ENCODE measurements at regions not wholly inside any gene's neighbourhood (a gene's known extent, or its start where the extent isn't known, plus 50 kb on each side); places are given as distances from the start of the nearest gene placed in this dataset.
"Not testable (repeated sequence)": the region's sequence is repeated elsewhere in the genome, so short reads cannot be mapped to it uniquely, and the experiment has no call there.

- DNase-seq: no peak
These were observed 51.6 kb upstream of the POMP start for GRCh38 chr13:28607187-28607955.

GRCh38 chr13:28606466-28606865, 52.5 kb upstream of the POMP start:
- DNase-seq: no peak

- not testable (repeated sequence) for DNase-seq
These were observed 53.8 kb upstream of the POMP start for GRCh38 chr13:28605147-28605546.

- DNase-seq: no peak
These were observed 55.8 kb upstream of the POMP start for GRCh38 chr13:28603043-28603664.

GRCh38 chr13:28602580-28602979, 56.4 kb upstream of the POMP start:
- no peak for DNase-seq

- DNase-seq: no peak
These were observed 57.3 kb upstream of the POMP start for GRCh38 chr13:28601581-28601980.

- no peak for DNase-seq
These were observed 61.3 kb upstream of the POMP start for GRCh38 chr13:28597641-28598040.

- DNase-seq: no peak
These were observed 68.5 kb upstream of the POMP start for GRCh38 chr13:28590461-28590860.

- no peak for DNase-seq
These were observed 70.6 kb upstream of the POMP start for GRCh38 chr13:28588296-28588695.

GRCh38 chr13:28587174-28587540, 71.8 kb upstream of the POMP start:
- no peak for DNase-seq

GRCh38 chr13:28586439-28587173, 72.3 kb upstream of the POMP start:
- no peak for DNase-seq

GRCh38 chr13:28585561-28585960, 73.4 kb upstream of the POMP start:
- no peak for DNase-seq

GRCh38 chr13:28584873-28585381, 74.0 kb upstream of the POMP start:
- no peak for DNase-seq

GRCh38 chr13:28583651-28584091, 75.3 kb upstream of the POMP start:
- DNase-seq: no peak

GRCh38 chr13:28582892-28583240, 76.1 kb upstream of the POMP start:
- no peak for DNase-seq

- DNase-seq: no peak
These were observed 76.6 kb upstream of the POMP start for GRCh38 chr13:28582225-28582891.

- no peak for DNase-seq
These were observed 77.5 kb upstream of the POMP start for GRCh38 chr13:28581451-28581850.

GRCh38 chr13:28579736-28580135, 79.2 kb upstream of the POMP start:
- no peak for DNase-seq

- DNase-seq: no peak
These were observed 79.6 kb upstream of the POMP start for GRCh38 chr13:28579322-28579721.

- no peak for DNase-seq
These were observed 81.1 kb upstream of the FLT1 start for GRCh38 chr13:28576067-28576466.

- DNase-seq: no peak
These were observed 80.3 kb upstream of the FLT1 start for GRCh38 chr13:28575200-28575599.

- no peak for DNase-seq
These were observed 79.8 kb upstream of the FLT1 start for GRCh38 chr13:28574617-28575142.

All from NCI-H187 (cell line).